Astrocyte of the cerebellum (primary cell): ENCODE measurements at regions not wholly inside any gene's neighbourhood (a gene's known extent, or its start where the extent isn't known, plus 50 kb on each side); places are given as distances from the start of the nearest gene placed in this dataset.
"Not testable (repeated sequence)": the region's sequence is repeated elsewhere in the genome, so short reads cannot be mapped to it uniquely, and the experiment has no call there.

ENCODE experiments used
- DNase-seq: peaks from one replicate; pipeline ENCODE4 v3.0.0-alpha.2; 2011; ENCODE audit warnings: low read depth
- H3K4me3 ChIP-seq: 2 replicates; pipeline ENCODE4 v1.5.1; 2011; ENCODE audit warnings: mild to moderate bottlenecking, low read depth, low read length, moderate library complexity
- CTCF ChIP-seq: IDR thresholded peaks from 2 replicates; pipeline ENCODE4 v1.5.1; 2012; ENCODE audit warnings: low read length, low read depth, moderate library complexity, mild to moderate bottlenecking; ENCODE audit errors: missing control alignments
- in situ Hi-C: cut with HindIII; loops from 2 replicates; pipeline ENCODE4 v1.10.0; 2017; ENCODE audit warnings: low sequenced_read_pairs

GRCh38 chr16:80254970-80255369, 285.8 kb upstream of the DYNLRB2 start:
- TF ChIP-seq CTCF: no peak
- in situ Hi-C loops: no loop called here
- H3K4me3 ChIP-seq: no peak overlapping the region
- no peak for DNase-seq

DNA sequence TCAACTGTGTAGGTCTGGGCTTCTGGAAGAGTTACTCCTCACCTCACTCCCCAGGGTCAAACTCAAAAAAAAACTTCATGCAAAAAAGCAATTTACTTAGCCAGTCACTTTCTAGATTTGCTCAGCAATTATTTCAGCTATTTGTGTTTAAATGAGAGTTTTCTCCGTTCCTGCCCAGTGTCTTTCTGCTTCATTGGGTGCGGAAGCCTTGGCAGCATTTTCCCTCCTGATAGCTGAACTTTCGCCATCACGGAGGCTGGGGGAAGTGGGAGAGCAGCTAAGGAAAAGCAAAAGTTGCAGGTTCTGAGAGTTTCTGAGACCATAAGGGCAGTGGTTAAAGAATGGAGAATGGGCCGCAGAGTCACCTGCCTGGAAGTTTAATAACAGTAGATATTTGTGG, 287.1 kb upstream of the DYNLRB2 start:
- no peak for TF ChIP-seq CTCF
- in situ Hi-C loops: no loop called here
- H3K4me3 ChIP-seq: no peak overlapping the region
- DNase-seq: no peak

GRCh38 chr16:80250381-80250780, 290.4 kb upstream of the DYNLRB2 start:
- in situ Hi-C loops: no loop called here
- no peak for TF ChIP-seq CTCF
- DNase-seq: no peak
- no peak overlapping the region for H3K4me3 ChIP-seq

DNA sequence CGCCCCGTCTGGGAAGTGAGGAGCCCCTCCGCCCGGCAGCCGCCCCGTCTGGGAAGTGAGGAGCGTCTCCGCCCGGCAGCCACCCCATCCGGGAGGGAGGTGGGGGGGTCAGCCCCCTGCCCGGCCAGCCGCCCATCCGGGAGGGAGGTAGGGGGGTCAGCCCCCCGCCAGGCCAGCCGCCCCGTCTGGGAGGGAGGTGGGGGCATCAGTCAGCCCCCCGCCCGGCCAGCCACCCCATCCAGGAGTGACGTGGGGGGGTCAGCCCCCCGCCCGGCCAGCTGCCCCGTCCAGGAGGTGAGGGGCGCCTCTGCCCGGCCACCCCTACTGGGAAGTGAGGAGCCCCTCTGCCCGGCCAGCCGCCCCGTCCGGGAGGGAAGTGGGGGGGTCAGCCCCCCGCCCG, 297.5 kb upstream of the DYNLRB2 start:
- DNase-seq, in situ Hi-C loops, H3K4me3 ChIP-seq: not testable (repeated sequence)

DNA sequence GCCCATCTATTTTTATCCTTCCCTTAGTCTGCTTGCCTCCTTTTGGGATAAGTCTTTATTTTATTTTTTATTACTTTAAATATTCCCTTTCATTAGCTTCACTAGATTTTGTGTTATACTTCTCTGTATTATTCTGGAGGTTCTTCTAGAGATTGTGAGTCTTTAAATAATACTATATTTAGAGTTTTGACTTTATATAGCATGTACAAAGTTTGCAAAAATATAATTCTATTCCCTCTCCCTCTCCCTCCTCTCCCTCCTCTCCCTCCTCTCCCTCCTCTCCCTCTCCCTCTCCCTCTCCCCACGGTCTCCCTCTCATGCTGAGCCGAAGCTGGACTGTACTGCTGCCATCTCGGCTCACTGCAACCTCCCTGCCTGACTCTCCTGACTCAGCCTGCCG, 298.5 kb upstream of the DYNLRB2 start:
- DNase-seq, H3K4me3 ChIP-seq, in situ Hi-C loops: not testable (repeated sequence)

DNA sequence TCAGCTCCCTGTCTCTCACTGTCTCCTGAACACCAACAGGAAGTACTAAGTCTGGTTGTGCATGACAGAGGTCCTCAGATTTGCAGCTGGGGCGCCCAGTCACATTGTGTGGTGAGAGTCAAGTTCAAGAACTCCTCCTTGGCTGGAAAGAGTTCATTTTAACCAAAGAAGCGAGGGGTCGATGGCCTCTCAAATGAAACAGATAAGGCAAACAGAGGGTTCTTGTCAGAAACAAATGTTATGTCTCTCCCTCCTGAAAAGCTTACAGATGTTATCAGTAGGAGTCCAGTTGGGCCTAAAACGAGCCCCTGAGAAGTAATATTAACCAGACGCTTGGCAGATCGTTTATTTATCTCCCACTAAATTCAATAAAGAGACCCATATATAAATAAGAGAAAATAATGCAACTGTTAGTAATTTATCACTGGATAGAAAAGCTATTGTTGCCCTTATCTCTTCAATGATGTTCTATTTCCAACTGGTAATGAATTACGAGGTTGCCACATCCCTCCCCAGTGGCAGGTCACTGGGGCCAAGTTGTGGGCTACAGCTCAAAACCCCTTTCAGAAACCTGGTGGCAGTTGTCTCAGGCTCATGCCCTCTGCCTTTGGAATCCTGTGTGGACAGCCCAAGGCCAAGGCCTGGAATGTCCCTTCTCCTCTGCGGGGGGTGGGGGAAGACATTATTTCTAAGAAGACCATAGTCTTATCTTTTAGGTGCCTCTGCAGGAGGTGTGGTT, 307.5 kb upstream of the DYNLRB2 start:
- no peak overlapping the region for H3K4me3 ChIP-seq
- no peak for TF ChIP-seq CTCF
- DNase-seq: no peak
- in situ Hi-C loops: no loop called here

- in situ Hi-C loops: no loop called here
- TF ChIP-seq CTCF: no peak
- no peak overlapping the region for H3K4me3 ChIP-seq
- peak; percentile 52 for DNase-seq
Measured at GRCh38 chr16:80231888-80232287, 308.9 kb upstream of the DYNLRB2 start.

- in situ Hi-C loops: no loop called here
- no peak overlapping the region for H3K4me3 ChIP-seq
- TF ChIP-seq CTCF: no peak
- no peak for DNase-seq
Measured at GRCh38 chr16:80231121-80231520, 309.7 kb upstream of the DYNLRB2 start.
